ENCODE measurements at regions not wholly inside any gene's neighbourhood (a gene's known extent, or its start where the extent isn't known, plus 50 kb on each side); places are given as distances from the start of the nearest gene placed in this dataset.

DNA sequence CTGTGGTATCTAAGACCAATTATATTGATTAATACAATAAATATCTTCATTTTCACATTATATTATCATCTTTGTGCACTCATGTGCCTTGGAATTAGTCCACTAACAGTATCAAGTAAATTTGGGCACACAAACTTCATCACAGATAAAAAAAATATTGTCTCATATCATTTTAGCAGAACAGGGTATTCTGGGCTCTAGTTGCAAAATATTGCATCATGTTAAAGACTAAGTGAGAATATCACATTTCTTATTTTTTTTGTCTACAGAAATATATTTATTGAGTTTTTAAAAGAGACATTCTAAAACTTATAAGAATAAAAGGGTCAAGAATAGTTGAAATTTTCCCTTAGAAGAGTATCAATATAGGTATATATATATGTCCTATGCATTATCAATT lies 754.1 kb upstream of the MAN1A1 start (continued):
- no peak for TF ChIP-seq RBM17 (IDR thresholded peaks at IDR 0.05; ENCODE audit: borderline replicate concordance, low read depth, low read length)
- TF ChIP-seq RNF219 (CRISPR knock-in tag; IDR thresholded peaks at IDR 0.05): no peak

GRCh38 chr6:120096696-120097260 lies 747.2 kb upstream of the MAN1A1 start:
- ATAC-seq (no peak), DNase-seq (ENCODE audit: extremely low read depth in 1 of 4, low spot score in 3 of 4) (peak in 1 of 4 experiments; percentile 1), FAIRE-seq (no peak)
- Histone ChIP-seq H3K9ac (ENCODE audit: insufficient read depth in 1 of 2, low read depth in 2 of 2, low read length in 2 of 2) (no peak overlapping the region), H3K9me3 (replicated peaks; ENCODE audit: control insufficient read depth, insufficient read depth, low read depth, low read length) (0 out of 2 replicates have a peak, but pooled peaks cover 1% of the 10 kb centered on the region), H3K27ac (ENCODE audit: extremely low read depth, low read depth, low read length) (peak overlapping the region; percentile 47; the same call in 1 of the 3 replicates), H2AFZ (ENCODE audit: low read depth, low read length) (peak overlapping the region; percentile 47; the same call in 1 of the 2 replicates), H3K4me1 (replicated peaks in 1 of 2; ENCODE audit: control insufficient read depth in 2 of 2, insufficient read depth in 2 of 2, low read length in 2 of 2) (no peaks in the 10 kb centered on the region), H4K20me1 (replicated peaks; ENCODE audit: control insufficient read depth, insufficient read depth, low read length) (no peaks in the 10 kb centered on the region), H3K4me2 (ENCODE audit: insufficient read depth, low read length) (0 out of 2 replicates have a peak overlapping the region, but pooled peaks have one; percentile 3), H3K36me3 (ENCODE audit: control insufficient read depth, insufficient read depth, low read length) (no peaks in the 10 kb centered on the region), H3K79me2 (ENCODE audit: control insufficient read depth, insufficient read depth, low read length) (no peaks in the 10 kb centered on the region), H3K4me3 (no peak overlapping the region), H3K27me3 (ENCODE audit: control insufficient read depth in 2 of 2, insufficient read depth in 2 of 2, low read length in 2 of 2) (no peaks in the 10 kb centered on the region), H3K9me1 (ENCODE audit: control insufficient read depth, insufficient read depth, low read length) (no peaks in the 10 kb centered on the region)
- in situ Hi-C loops (cut with MboI): no loop called here
- ChIA-PET CTCF (ENCODE audit: low intra/inter-chr PET ratio) (no interaction called here), POLR2A (interaction anchor here (0.6 kb wide), 1 partner anchor 61 kb away, joined by 3 read pairs; no protein-coding TSS in a partner anchor)
- BruUV-seq (replicated peaks): no TSS peak
- TF ChIP-seq SRSF3 (IDR thresholded peaks at IDR 0.05; ENCODE audit: insufficient read depth, low read length) (no peak), DNMT1 (IDR thresholded peaks at IDR 0.05) (no peak), SMAD1 (IDR thresholded peaks at IDR 0.05; ENCODE audit: low read depth, low read length, partially characterized antibody) (no peak), MEF2A (IDR thresholded peaks at IDR 0.05; ENCODE audit: control insufficient read depth, low read depth, low read length) (no peak), POLR3A (IDR thresholded peaks at IDR 0.05; ENCODE audit: borderline replicate concordance, extremely low read depth, insufficient read depth, insufficient read length) (no peak), KDM1A (IDR thresholded peaks at IDR 0.05) (no peak)
- TF ChIP-seq, protein P1, sequence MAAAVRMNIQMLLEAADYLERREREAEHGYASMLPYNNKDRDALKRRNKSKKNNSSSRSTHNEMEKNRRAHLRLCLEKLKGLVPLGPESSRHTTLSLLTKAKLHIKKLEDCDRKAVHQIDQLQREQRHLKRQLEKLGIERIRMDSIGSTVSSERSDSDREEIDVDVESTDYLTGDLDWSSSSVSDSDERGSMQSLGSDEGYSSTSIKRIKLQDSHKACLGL (CRISPR knock-in tag; IDR thresholded peaks at IDR 0.05; ENCODE audit: borderline replicate concordance, poor library complexity, severe bottlenecking): no peak
- 6% methylated on average over 2 of the region's 2 CpGs for WGBS (ENCODE audit: insufficient coverage, low coverage, missing lambda C conversion rate)
- intact Hi-C loops (cut with micrococcal nuclease): no loop called here
